ENCODE measurements at regions not wholly inside any gene's neighbourhood (a gene's known extent, or its start where the extent isn't known, plus 50 kb on each side); places are given as distances from the start of the nearest gene placed in this dataset.

GRCh38 chr5:68080282-68081050 lies 135.1 kb upstream of the PIK3R1 start:
- TF ChIP-seq CTCF (IDR thresholded peaks at IDR 0.05; ENCODE audit: poor library complexity) (no peak), EZH2phosphoT487 (IDR thresholded peaks at IDR 0.05; ENCODE audit: low read depth, severe bottlenecking, unreplicated experiment) (no peak), EZH2 (IDR thresholded peaks at IDR 0.05; ENCODE audit: borderline replicate concordance) (no peak)

All from hepatocyte (in vitro differentiated cells).